H1 (cell line): ENCODE measurements at regions not wholly inside any gene's neighbourhood (a gene's known extent, or its start where the extent isn't known, plus 50 kb on each side); places are given as distances from the start of the nearest gene placed in this dataset.

Experiments
- CTCF ChIA-PET: fragments of 300-600 bp; sonication (Branson Sonifier 250); formaldehyde crosslinking; loops from one replicate; lab custom pipeline; 2021; ENCODE audit not compliant: partially characterized antibody; lab: Charles Lee
- POLR2A ChIA-PET: fragments of 300-600 bp; sonication (Branson Sonifier 250); formaldehyde crosslinking; loops from one replicate; lab custom pipeline; 2021; ENCODE audit warnings: inconsistent platforms; ENCODE audit not compliant: partially characterized antibody; lab: Charles Lee
- DNase-seq, 2 experiments: peaks; one replicate each; pipeline versions ENCODE4 v3.0.0 to v3.0.0-alpha.2; 2010 to 2022; ENCODE audit warnings: low spot score in 2 of 2, low read depth in 1 of 2, mixed read lengths in 1 of 2
- FAIRE-seq: peaks from 2 replicates; lab custom pipeline; 2011; peaks lifted over from hg19 to GRCh38; lab: Jason Lieb, UNC
- H2AFZ ChIP-seq: 2 replicates; pipeline ENCODE4 v1.8.1; 2012; ENCODE audit warnings: low read length, inconsistent platforms
- H2AK5ac ChIP-seq: 2 replicates; pipeline ENCODE4 v1.6.1; 2013; ENCODE audit warnings: low read depth, low read length
- H2BK120ac ChIP-seq: replicated peaks from 2 replicates; pipeline ENCODE3; 2013; ENCODE audit warnings: low read depth, low read length, inconsistent platforms
- H2BK12ac ChIP-seq: 2 replicates; pipeline ENCODE4 v1.6.1; 2013; ENCODE audit warnings: low read depth, low read length
- H2BK15ac ChIP-seq: 2 replicates; pipeline ENCODE4 v1.6.1; 2013; ENCODE audit warnings: low read length
- H2BK20ac ChIP-seq: 2 replicates; pipeline ENCODE4 v1.6.1; 2013; ENCODE audit warnings: low read length
- H2BK5ac ChIP-seq: 2 replicates; pipeline ENCODE4 v1.6.1; 2013; ENCODE audit warnings: low read depth, low read length
- H3K14ac ChIP-seq: 2 replicates; pipeline ENCODE4 v1.6.1; 2013; ENCODE audit warnings: inconsistent platforms; ENCODE audit not compliant: insufficient read length
- H3K18ac ChIP-seq: 2 replicates; pipeline ENCODE4 v1.6.1; 2013; ENCODE audit warnings: low read length; ENCODE audit errors: extremely low read depth
- H3K23ac ChIP-seq: 2 replicates; pipeline ENCODE4 v1.6.1; 2013; ENCODE audit warnings: inconsistent platforms; ENCODE audit not compliant: insufficient read length
- H3K23me2 ChIP-seq: 2 replicates; pipeline ENCODE4 v1.6.1; 2013; ENCODE audit warnings: low read depth, low read length
- H3K27ac ChIP-seq: 2 replicates; pipeline ENCODE4 v1.6.1; 2011; ENCODE audit warnings: low read depth, low read length, inconsistent platforms
- H3K27me3 ChIP-seq, 4 experiments: replicated peaks in 1 of 4; 1 replicate in 1 of 4; 2 replicates in 3 of 4; pipeline versions ENCODE4 v1.6.1 to v1.8.1; 2011 to 2013; ENCODE audit warnings: low read length in 3 of 4, mild to moderate bottlenecking in 3 of 4, inconsistent platforms in 2 of 4, mixed read lengths in 2 of 4, moderate library complexity in 1 of 4; ENCODE audit not compliant: control insufficient read depth in 3 of 4, insufficient read depth in 3 of 4; ENCODE audit errors: extremely low read depth in 1 of 4
- H3K36me3 ChIP-seq, 4 experiments: 2 replicates each; pipeline versions ENCODE4 v1.6.1 to v1.8.1; 2011 to 2013; ENCODE audit warnings: mild to moderate bottlenecking in 4 of 4, low read length in 3 of 4, moderate library complexity in 2 of 4, control low read depth in 1 of 4, inconsistent platforms in 1 of 4; ENCODE audit not compliant: insufficient read depth in 4 of 4, control insufficient read depth in 2 of 4
- H3K4ac ChIP-seq: replicated peaks from 2 replicates; pipeline ENCODE3; 2013; ENCODE audit warnings: low read length, low read depth, mixed read lengths, inconsistent platforms; ENCODE audit not compliant: insufficient read length
- H3K4me1 ChIP-seq, 4 experiments: replicated peaks in 1 of 4; 1 replicate in 1 of 4; 2 replicates in 3 of 4; pipeline versions ENCODE4 v1.6.1 to v1.8.1; 2011 to 2013; ENCODE audit warnings: low read length in 3 of 4, inconsistent platforms in 2 of 4, mixed read lengths in 1 of 4; ENCODE audit not compliant: insufficient read depth in 4 of 4, control insufficient read depth in 3 of 4
- H3K4me2 ChIP-seq, 2 experiments: 2 replicates each; pipeline versions ENCODE4 v1.6.1 to v1.8.1; 2011 to 2013; ENCODE audit warnings: low read depth in 2 of 2, low read length in 2 of 2, control low read depth in 1 of 2, inconsistent platforms in 1 of 2, mild to moderate bottlenecking in 1 of 2; ENCODE audit not compliant: insufficient read depth in 1 of 2
- H3K4me3 ChIP-seq, 4 experiments: fragments of 200-600, 300-600 bp in 1 of 4; sonication (generic), shearing (Covaris generic), sonication (Bioruptor Twin) in 1 of 4; 2 replicates each; pipeline versions ENCODE4 v1.5.1 to v1.8.1; 2011 to 2016; ENCODE audit warnings: low read length in 4 of 4, low read depth in 3 of 4, control low read depth in 2 of 4, inconsistent platforms in 2 of 4, mild to moderate bottlenecking in 2 of 4, mixed read lengths in 1 of 4, moderate library complexity in 1 of 4; ENCODE audit not compliant: insufficient read depth in 2 of 4; ENCODE audit errors: extremely low read depth in 1 of 4
- H3K56ac ChIP-seq: replicated peaks from 2 replicates; pipeline ENCODE3; 2013; ENCODE audit warnings: low read depth, mild to moderate bottlenecking, mixed read lengths, low read length, inconsistent platforms; ENCODE audit not compliant: insufficient read length
- H3K79me1 ChIP-seq: 2 replicates; pipeline ENCODE4 v1.6.1; 2013; ENCODE audit warnings: low read depth, low read length, control low read depth
- H3K79me2 ChIP-seq, 2 experiments: 2 replicates each; pipeline versions ENCODE4 v1.6.1 to v1.8.1; 2012 to 2013; ENCODE audit warnings: low read length in 2 of 2, mild to moderate bottlenecking in 2 of 2, inconsistent platforms in 1 of 2; ENCODE audit not compliant: insufficient read depth in 2 of 2, control insufficient read depth in 1 of 2
- H3K9ac ChIP-seq, 4 experiments: replicated peaks in 1 of 4; 1 replicate in 1 of 4; 2 replicates in 3 of 4; pipeline versions ENCODE4 v1.6.1 to v1.8.1; 2011 to 2013; ENCODE audit warnings: low read depth in 3 of 4, low read length in 3 of 4, control low read depth in 2 of 4, mild to moderate bottlenecking in 2 of 4, moderate library complexity in 2 of 4, inconsistent platforms in 1 of 4; ENCODE audit errors: extremely low read depth in 1 of 4
- H3K9me3 ChIP-seq, 2 experiments: 2 replicates each; pipeline versions ENCODE4 v1.6.1 to v1.8.1; 2012 to 2013; ENCODE audit warnings: mild to moderate bottlenecking in 2 of 2, moderate library complexity in 2 of 2, control low read depth in 1 of 2, inconsistent platforms in 1 of 2, low read depth in 1 of 2, low read length in 1 of 2, mixed read lengths in 1 of 2; ENCODE audit not compliant: insufficient read depth in 2 of 2
- H4K20me1 ChIP-seq, 2 experiments: replicated peaks in 1 of 2; 2 replicates each; pipeline versions ENCODE3 to v1.8.1; 2011 to 2013; ENCODE audit warnings: inconsistent platforms in 2 of 2, low read length in 2 of 2, mild to moderate bottlenecking in 1 of 2; ENCODE audit not compliant: insufficient read depth in 2 of 2, control insufficient read depth in 1 of 2
- H4K5ac ChIP-seq: 2 replicates; pipeline ENCODE4 v1.6.1; 2013; ENCODE audit warnings: low read length, low read depth, mixed read lengths, inconsistent platforms; ENCODE audit not compliant: insufficient read length
- H4K8ac ChIP-seq: 2 replicates; pipeline ENCODE4 v1.8.0; 2013; ENCODE audit warnings: mild to moderate bottlenecking, moderate library complexity, low read length, inconsistent platforms; ENCODE audit not compliant: insufficient read depth; ENCODE audit errors: extremely low read depth
- H4K91ac ChIP-seq: replicated peaks from 2 replicates; pipeline ENCODE3; 2013; ENCODE audit warnings: low read length, mixed read lengths, inconsistent platforms; ENCODE audit not compliant: insufficient read length
- WGBS, 2 experiments: shearing (Covaris generic) in 1 of 2; methylation state at CpG; one replicate each; pipeline versions ENCODE4 v1.1.6 to v1.1.7; 2013 to 2015; ENCODE audit warnings: low lambda C conversion rate in 2 of 2, mixed read lengths in 2 of 2, inconsistent platforms in 1 of 2, low coverage in 1 of 2, missing lambda C conversion rate in 1 of 2; ENCODE audit not compliant: insufficient replicate concordance in 2 of 2, insufficient coverage in 1 of 2, insufficient read length in 1 of 2; ENCODE audit errors: extremely low coverage in 1 of 2, missing lambda C conversion rate in 1 of 2; 5-methylcytosine and 5-hydroxymethylcytosine counted together

DNA sequence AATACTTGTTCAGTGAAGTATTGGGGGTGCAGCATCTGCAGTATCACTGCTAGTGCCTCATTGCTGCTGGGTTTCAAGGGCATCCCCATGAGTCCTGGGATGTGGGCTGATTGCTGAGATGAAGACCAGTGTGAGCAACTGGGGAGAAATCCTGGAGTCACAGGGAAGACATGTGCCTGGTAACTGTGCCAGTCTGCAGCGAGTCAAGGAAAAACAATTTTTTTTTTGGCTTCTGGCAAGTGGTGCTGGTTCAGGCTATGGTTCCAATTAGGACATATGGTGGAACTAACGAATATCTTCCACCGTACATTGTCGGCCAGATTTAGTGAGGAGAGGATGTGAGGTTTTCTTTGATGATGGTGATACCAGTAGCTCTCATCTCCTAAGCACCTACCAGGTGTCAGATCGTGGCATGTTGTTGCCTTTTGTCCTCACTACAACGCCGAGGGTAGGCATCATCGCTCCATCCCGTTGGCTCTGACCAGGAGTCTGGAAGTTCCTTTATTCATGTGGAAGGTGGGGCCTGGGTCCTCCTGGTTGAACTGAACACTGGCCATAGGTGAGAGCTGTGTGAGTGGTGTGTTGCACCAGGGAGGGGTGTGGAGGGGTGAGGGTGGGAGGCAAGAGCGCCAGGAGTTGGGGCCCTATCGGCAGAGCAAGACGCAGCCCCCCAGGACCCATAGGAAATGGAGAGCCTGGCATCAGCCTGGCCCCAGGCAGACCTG is 118.0 kb upstream of the HS6ST1 start:
- Histone ChIP-seq H2BK120ac (no peak overlapping the region), H3K27ac (no peak overlapping the region), H3K56ac (no peak overlapping the region), H3K4me2 (no peak overlapping the region), H3K4me3 (no peak overlapping the region), H3K79me2 (no peaks in the 10 kb centered on the region), H3K9ac (no peak overlapping the region), H2AFZ (no peak overlapping the region), H2BK15ac (no peak overlapping the region), H3K79me1 (no peaks in the 10 kb centered on the region), H3K18ac (no peak overlapping the region), H4K20me1 (no peaks in the 10 kb centered on the region), H2BK5ac (no peak overlapping the region), H3K27me3 (no peaks in the 10 kb centered on the region), H4K5ac (no peak overlapping the region), H2AK5ac (no peak overlapping the region; the same call in 1 of the 2 replicates), H3K14ac (no peak overlapping the region), H2BK12ac (no peak overlapping the region), H3K36me3 (no peaks in the 10 kb centered on the region), H3K23ac (no peak overlapping the region), H3K4me1 (peaks cover 0 to 1% (median under 1%) of the 10 kb centered on the region in 4 experiments; a peak in 1 of 7 replicates), H2BK20ac (no peak overlapping the region), H3K9me3 (no peaks in the 10 kb centered on the region), H3K23me2 (no peaks in the 10 kb centered on the region), H3K4ac (no peak overlapping the region), H4K91ac (no peak overlapping the region), H4K8ac (no peak overlapping the region; the same call in 1 of the 2 replicates)
- DNase-seq (peak in 1 of 2 experiments; percentile 30), FAIRE-seq (no peak)
- 86% methylated on average over 12 of the region's 12 CpGs; no CpG with 5 or more reads in 1 of the 2 experiments for WGBS, 2 experiments
- POLR2A ChIA-PET = no interaction called here
- CTCF ChIA-PET = interaction anchor here (0.7 kb wide), 2 partner anchors 245 to 577 kb away, joined by 3 to 4 read pairs; no protein-coding TSS in a partner anchor
